HCEC 1CT (cell line): ENCODE measurements at regions not wholly inside any gene's neighbourhood (a gene's known extent, or its start where the extent isn't known, plus 50 kb on each side); places are given as distances from the start of the nearest gene placed in this dataset.
A peak's percentile ranks its signal among the peaks of the same experiment; 100 is the strongest.
"Not testable (repeated sequence)": the region's sequence is repeated elsewhere in the genome, so short reads cannot be mapped to it uniquely, and the experiment has no call there.

Experiments
- DNase-seq: peaks from one replicate; pipeline ENCODE4 v3.0.0-alpha.2; 2017

- DNase-seq: not testable (repeated sequence)
Measured at GRCh38 chr3:124651416-124651815, 78.8 kb upstream of the UMPS start.

GRCh38 chr3:124652009-124652408 lies 78.2 kb upstream of the UMPS start:
- no peak for DNase-seq

DNA sequence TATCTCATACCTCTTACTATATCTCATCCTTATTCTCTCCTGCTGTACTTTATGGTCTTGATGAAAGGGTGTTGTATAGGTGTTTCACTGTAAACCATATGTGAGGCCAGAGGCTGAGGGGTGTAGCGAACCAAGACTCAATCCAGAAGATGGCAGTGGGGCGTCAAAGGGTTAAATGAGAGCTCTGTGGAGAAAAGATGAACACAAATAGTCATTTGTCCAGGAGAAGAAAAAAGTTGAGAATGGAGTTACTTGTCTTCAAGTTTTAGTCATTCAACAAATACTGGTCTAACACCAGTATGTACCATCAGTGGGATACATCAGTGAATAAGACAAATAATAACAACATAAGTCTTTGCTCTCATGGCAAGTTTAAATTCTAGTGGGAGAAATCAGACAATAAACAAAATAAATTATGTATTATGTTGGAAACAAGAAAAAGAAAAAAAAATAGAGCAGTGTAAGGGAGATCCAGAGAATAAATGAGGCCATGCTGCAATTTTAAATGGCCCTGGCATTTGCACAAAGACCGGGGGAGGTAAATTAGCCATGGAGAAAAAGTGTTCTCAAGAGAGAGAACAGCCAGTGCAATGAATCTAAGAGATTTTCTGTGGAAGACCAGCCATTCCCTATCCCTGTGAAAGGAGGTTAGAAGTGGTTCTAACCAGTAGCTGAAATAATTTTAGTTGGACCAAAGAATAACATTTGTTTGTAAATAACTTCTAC lies 77.0 kb upstream of the UMPS start:
- DNase-seq: no peak

DNA sequence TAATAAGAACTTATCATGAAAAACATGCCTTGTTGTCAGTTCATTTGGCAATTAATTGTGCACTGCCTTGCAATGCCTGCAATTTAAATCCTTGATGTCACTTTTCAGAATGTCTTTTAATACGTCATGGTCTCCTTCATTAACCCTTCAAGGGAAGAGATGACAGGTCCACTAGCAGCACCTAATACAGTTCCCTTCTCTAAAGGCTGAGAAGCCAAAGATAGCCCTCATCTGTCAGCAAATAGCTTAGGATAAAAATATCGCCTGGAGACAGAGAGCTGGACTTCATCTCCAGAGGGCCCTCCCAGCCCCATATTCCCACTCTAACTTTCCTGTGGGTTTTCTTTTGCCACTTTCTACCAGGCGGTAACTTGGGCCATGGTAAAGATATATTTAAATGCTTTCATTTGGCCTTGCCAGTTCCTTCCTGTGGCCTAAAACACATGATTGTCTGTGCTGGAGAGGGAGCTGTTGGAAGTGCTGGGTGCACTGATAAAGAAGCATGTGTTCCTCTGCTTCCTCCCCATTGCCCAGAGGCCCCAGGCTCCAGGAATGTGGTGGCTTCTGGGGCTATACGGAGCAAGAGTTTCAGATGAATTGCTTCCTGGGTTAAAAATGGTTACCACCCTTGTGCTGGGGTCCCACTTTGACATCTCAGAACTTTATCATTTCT lies 76.3 kb upstream of the UMPS start:
- DNase-seq: no peak

GRCh38 chr3:124654470-124654845 lies 75.8 kb upstream of the UMPS start:
- no peak for DNase-seq

DNA sequence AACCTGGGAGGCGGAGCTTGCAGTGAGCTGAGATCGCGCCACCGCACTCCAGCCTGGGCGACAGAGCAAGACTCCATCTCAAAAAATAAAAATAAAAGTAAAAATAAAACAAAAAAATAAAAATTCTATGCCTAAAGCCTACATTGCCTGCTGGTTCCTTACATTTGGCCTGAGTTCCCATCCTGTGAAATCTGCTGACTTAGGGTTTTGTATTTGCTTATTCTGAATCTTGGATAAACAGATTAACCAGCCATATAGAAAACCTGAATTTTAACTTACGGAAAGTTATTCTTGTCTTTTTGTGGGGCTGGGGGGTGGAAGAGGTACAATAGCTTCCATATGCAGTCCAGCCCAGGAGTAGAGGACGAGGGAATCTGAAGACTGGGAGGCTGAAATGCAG lies 73.7 kb upstream of the UMPS start:
- DNase-seq: no peak

DNA sequence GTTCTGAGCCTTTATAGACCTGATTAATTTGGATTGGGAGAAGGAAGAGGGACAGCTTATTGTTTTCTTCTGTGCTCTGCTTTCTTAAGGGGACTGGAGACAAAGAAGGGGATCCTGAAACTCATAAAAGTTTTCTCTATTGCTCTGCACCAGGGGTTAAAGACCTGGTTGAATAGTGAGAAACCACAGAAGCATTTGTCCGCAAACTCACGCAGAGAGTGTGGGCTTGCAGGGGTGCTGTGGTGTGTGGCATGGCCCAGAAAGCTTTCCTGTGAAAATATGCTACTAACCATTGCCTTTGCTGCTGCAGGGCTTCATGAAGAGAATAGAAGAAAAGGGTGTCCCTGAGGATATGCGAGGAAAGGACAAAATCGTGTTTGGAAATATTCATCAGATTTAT lies 73.1 kb upstream of the UMPS start:
- no peak for DNase-seq

DNA sequence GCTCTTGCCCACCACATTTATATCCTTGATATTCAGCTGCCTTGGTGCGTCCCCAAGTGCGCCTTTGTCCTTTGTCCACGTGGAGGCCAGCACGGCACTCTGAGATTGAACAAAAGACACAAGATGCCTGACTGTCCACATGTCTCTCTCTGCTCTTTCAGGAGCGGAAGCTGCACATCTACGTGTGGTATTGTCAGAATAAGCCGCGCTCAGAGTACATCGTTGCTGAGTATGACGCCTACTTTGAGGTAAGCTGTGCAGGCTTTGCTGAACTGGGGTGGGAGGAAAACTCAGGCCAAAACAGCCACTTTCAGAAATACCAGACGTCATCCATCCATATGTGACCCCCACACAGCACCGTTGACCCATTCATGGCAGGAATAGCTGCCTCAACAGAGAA lies 72.0 kb upstream of the UMPS start:
- DNase-seq: no peak

DNA sequence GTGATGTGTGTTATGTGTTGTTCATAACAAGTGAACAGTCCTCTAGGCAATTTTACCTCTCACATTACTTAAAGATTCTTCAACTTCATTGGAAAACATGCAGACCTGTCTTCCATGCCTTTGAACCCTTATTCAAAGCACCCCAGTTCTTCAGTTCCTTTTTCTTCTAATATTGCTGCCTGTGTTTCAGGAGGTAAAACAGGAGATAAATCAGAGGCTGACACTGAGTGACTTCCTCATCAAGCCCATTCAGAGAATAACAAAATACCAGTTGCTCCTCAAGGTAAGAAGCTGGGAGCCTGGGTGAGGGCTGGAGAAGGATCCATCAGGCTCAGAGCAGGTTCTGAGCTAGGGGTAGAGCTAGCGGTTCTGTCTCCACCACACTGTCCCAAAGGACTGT lies 71.1 kb upstream of the UMPS start:
- DNase-seq: no peak

GRCh38 chr3:124660599-124660998 lies 69.7 kb upstream of the UMPS start:
- no peak for DNase-seq

DNA sequence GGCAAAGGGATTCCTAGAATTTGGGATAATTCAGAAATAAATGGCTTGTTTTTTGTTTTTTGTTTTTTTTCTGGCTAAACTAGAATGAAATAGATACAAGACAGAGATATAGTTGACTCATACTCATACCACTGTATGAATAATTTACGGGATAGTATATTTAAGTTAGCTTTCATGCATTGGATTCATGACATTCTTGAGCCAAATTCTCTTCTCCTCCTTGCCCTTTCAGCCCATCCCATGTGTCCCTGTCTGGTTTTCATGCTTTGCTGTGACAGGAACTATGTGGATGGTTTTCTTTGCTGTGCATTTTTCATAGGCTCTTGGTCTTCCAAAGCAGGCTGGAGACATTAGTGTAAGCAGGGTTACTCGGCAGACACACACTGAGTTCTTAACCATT lies 66.6 kb upstream of the UMPS start:
- DNase-seq: peak; percentile 66

DNA sequence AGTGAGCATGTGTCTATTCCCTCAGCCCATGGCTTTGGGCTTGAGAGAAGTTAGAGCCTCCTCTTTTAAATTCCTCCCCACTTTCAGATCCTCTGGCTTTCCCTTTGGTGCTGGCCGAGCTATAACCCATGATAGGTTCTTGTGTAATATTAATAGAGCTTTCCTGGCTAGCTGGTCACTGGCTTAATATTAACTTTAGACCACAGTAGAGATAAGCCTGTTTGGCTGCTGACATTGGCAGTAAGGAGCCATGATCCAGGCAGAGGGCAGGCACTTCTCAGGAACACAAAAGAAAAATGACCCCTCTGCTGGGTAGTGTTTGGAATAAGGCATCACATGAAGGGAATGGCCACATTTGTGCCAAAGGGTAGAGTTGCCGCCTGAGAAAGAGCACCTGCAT lies 65.4 kb upstream of the UMPS start:
- no peak for DNase-seq

DNA sequence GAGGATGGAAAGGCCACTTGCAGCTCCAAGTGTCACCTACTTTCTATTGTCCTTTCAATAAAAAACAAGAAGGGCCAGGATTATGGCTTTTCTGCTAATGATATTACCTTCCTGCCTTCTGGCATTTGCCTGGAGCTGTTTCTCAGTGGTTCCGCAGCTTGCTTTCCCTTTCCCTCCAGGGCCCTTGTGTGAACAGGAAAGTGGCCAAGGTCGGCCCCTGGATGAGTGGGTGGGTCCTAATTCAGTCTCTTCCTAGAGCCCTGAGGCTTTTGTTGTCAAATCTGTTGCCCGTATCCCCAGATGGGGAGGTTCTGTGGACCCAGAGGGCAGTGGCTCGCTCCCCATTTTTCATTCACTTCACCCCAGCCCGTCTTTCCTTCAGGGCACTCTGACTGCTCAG lies 64.2 kb upstream of the UMPS start:
- DNase-seq: no peak

DNA sequence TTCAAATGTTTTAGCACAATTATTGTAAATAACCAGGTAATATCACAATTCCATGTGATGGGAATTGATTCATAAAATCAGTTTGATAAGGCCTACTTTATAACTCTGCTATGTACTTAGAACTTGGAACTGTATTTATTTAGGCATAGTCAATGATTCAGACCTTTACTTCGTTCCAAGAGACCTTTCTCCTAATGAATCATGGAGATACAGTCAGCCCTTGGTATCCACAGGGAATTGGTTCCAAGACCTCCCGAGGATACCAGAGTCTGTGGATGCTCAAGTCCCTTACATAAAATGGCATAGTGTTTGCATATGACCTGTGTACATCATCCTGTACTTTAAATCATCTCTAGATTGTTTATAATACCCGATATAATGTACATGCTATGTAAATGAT lies 60.8 kb upstream of the UMPS start:
- DNase-seq: peak; percentile 71

DNA sequence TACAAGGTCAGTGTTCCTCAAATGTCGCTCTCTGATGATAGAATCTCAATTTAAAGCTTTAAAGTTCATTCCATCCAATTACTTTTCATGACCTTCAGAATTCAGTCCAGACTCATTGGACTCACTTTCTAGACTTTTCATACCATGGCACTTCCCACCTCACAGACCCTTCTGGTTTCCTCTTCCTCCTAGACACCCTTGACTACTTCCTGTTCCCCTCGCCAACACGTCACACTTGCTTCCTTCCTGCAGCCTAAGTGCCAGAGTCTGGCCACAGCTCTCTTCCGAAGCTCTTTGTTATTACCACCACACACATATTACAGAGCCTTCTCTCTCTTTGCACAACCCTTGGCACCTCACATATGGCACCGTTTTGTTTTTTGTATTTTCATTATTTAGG lies 59.1 kb upstream of the UMPS start:
- DNase-seq: no peak

GRCh38 chr3:124674336-124674735 lies 55.9 kb upstream of the UMPS start:
- no peak for DNase-seq

GRCh38 chr3:124676236-124676635 lies 54.0 kb upstream of the UMPS start:
- no peak for DNase-seq

GRCh38 chr3:124679048-124679638 lies 51.1 kb upstream of the UMPS start:
- no peak for DNase-seq
